ENCODE measurements at regions not wholly inside any gene's neighbourhood (a gene's known extent, or its start where the extent isn't known, plus 50 kb on each side); places are given as distances from the start of the nearest gene placed in this dataset.

DNA sequence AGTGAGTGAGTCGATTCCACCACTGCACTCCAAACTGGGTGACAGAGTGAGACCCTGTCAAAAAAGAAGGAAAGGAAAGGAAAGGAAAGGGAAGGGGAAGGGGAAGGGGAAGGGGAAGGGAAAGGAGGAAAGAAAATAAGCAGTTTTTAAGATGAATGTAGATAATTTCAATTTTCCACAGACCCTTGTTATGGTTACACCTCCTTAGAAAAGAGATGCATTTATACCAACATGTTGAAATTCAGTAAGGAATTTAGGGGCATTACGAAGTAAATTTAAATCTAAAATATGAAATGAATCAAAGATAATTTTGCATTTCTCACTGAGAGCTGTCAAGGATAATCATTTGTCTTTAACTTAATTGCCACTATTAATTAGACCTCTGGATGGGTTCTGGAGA, 146.5 kb upstream of the TMC3 start:
- Histone ChIP-seq H3K36me3 (no peaks in the 10 kb centered on the region), H3K4me3 (no peak overlapping the region), H3K9me3 (no peaks in the 10 kb centered on the region), H3K27ac (no peak overlapping the region), H3K27me3 (no peaks in the 10 kb centered on the region), H3K4me1 (no peaks in the 10 kb centered on the region)
- TF ChIP-seq, protein P1, sequence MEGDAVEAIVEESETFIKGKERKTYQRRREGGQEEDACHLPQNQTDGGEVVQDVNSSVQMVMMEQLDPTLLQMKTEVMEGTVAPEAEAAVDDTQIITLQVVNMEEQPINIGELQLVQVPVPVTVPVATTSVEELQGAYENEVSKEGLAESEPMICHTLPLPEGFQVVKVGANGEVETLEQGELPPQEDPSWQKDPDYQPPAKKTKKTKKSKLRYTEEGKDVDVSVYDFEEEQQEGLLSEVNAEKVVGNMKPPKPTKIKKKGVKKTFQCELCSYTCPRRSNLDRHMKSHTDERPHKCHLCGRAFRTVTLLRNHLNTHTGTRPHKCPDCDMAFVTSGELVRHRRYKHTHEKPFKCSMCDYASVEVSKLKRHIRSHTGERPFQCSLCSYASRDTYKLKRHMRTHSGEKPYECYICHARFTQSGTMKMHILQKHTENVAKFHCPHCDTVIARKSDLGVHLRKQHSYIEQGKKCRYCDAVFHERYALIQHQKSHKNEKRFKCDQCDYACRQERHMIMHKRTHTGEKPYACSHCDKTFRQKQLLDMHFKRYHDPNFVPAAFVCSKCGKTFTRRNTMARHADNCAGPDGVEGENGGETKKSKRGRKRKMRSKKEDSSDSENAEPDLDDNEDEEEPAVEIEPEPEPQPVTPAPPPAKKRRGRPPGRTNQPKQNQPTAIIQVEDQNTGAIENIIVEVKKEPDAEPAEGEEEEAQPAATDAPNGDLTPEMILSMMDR (IDR thresholded peaks at IDR 0.05): no peak
- TF ChIP-seq EP300 (IDR thresholded peaks at IDR 0.05): no peak
- no peak for TF ChIP-seq POLR2A (IDR thresholded peaks at IDR 0.05)
- DNase-seq (ENCODE audit: low spot score in 2 of 2): no peak
- WGBS, 2 donors: 88 to 89% methylated on average over 2 of the region's 2 CpGs

DNA sequence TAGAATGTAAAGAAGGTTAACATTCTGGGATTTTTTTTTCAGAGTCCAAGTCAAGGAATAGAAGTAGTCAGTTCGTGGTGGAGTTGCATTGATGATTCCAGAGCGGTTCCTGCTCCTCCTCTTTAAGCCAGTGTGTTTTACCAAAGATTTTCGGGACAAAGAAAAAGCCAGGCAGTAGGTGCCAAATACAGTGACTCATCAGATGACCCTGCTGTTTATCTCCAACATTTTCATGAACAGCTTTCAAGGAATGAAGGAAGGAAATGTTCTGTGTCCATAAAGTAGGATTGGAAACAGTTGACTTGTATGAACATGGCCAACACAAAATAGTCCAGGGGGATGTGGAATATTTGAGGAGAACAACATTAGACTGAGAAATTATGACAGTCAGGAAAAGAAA, 142.4 kb upstream of the TMC3 start:
- no peak for DNase-seq (ENCODE audit: low spot score in 2 of 2)
- Histone ChIP-seq H3K9me3 (no peaks in the 10 kb centered on the region), H3K4me1 (no peaks in the 10 kb centered on the region), H3K4me3 (no peak overlapping the region), H3K36me3 (no peaks in the 10 kb centered on the region), H3K27ac (no peak overlapping the region), H3K27me3 (no peaks in the 10 kb centered on the region)
- 72 to 74% methylated on average over 3 of the region's 3 CpGs for WGBS, 2 donors
- TF ChIP-seq POLR2A (IDR thresholded peaks at IDR 0.05): no peak
- TF ChIP-seq EP300 (IDR thresholded peaks at IDR 0.05): no peak

DNA sequence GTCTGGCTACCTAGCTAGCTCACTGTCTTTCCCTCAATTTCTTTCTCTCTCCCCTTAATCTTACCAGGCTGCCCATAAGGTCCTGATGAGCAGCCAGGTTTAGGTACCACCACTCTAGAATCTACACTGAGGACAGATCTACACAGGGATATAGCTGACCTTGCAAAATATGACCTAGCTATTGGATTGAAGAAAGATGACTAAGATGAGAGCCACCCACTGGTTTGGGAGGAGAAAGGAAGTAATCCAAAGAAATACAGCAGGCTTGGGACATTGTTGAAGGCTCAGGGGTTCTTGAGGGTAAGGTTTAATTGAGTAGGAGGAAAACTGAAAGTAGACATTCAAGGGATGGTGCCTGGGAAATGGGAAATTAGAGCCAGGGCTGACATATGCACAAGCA, 142.0 kb upstream of the TMC3 start:
- no peak overlapping the region for H3K4me3 ChIP-seq

DNA sequence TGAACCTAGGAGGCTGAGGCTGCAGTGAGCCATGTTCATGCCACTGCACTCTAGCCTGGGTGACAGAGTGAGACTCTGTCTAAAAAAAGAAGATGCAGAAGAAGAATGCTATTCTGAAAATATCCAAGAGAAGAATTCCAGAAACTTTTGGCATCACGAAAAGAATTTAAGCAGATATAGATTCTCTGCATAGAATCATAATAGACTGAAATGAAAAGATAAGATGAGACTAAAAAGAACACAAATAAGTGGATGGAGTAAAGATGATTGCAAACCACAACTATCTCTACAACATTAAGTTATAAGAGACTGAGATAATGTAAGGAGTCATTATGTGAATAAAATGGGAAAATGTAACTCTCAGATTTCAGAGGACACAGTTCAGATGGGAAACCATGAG, 140.7 kb upstream of the TMC3 start:
- Histone ChIP-seq H3K4me1 (no peaks in the 10 kb centered on the region), H3K27ac (no peak overlapping the region), H3K9me3 (no peaks in the 10 kb centered on the region), H3K27me3 (no peaks in the 10 kb centered on the region), H3K36me3 (no peaks in the 10 kb centered on the region), H3K4me3 (no peak overlapping the region)
- no peak for DNase-seq (ENCODE audit: low spot score in 2 of 2)
- WGBS, 2 donors: 69 to 77% methylated on average over 1 of the region's 1 CpG
- TF ChIP-seq POLR2A (IDR thresholded peaks at IDR 0.05): no peak
- TF ChIP-seq, protein P1 (IDR thresholded peaks at IDR 0.05): no peak
- no peak for TF ChIP-seq EP300 (IDR thresholded peaks at IDR 0.05)

More for the DNA sequence above, 142.0 kb upstream of the TMC3 start:
- TF ChIP-seq EP300 (IDR thresholded peaks at IDR 0.05): no peak
- TF ChIP-seq POLR2A (IDR thresholded peaks at IDR 0.05): no peak
- TF ChIP-seq, protein P1 (IDR thresholded peaks at IDR 0.05): no peak
- Histone ChIP-seq H3K9me3 (no peaks in the 10 kb centered on the region), H3K36me3 (no peaks in the 10 kb centered on the region), H3K27ac (no peak overlapping the region), H3K27me3 (no peaks in the 10 kb centered on the region), H3K4me1 (no peaks in the 10 kb centered on the region)
- DNase-seq (ENCODE audit: low spot score in 2 of 2): no peak

DNA sequence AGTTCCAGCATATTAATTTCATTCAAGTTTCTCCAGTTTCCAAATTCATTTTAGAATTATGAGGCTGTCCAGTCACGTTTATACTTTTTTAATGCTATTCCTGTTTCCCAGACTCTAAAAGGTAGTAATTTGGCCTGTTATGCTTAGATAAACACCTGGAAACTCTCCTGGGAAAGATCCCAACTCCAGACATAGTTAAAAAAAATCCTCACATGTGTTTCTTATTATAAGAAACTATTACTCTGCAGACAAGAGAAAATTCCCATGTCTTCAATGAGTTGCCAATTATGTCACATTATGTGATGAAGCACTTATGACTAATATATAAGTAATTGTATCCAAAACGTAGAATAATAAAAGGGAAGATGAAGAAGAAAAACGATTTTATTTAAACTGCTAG, 137.1 kb upstream of the TMC3 start:
- WGBS, 2 donors: 49 to 50% methylated on average over 3 of the region's 3 CpGs
- Histone ChIP-seq H3K4me1 (no peaks in the 10 kb centered on the region), H3K27me3 (no peaks in the 10 kb centered on the region), H3K4me3 (no peak overlapping the region), H3K9me3 (no peaks in the 10 kb centered on the region), H3K36me3 (no peaks in the 10 kb centered on the region), H3K27ac (no peak overlapping the region)
- DNase-seq (ENCODE audit: low spot score in 2 of 2): no peak
- TF ChIP-seq, protein P1 (IDR thresholded peaks at IDR 0.05): no peak
- no peak for TF ChIP-seq EP300 (IDR thresholded peaks at IDR 0.05)
- TF ChIP-seq POLR2A (IDR thresholded peaks at IDR 0.05): no peak

DNA sequence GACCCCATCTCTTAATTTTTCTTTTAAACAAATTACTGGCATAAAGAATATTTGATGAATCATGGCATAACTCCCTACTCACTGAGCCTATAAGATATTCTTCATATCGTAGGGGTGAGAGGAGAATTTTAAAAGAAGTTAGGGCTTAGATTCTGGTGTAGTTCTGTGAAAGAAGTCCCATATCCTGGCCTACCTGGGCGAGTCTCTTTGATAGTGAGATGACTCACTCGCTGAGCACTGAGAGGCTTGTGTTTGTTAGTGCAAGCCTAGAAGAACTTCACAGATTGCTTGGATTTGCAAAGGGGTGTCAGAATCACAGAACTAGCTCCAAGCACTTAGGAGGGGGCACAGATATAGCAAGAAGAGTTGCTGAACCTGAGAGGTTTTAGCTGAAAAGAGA, 133.8 kb upstream of the TMC3 start:
- WGBS, 2 donors: 84 to 87% methylated on average over 3 of the region's 3 CpGs
- H3K4me3 ChIP-seq: no peak overlapping the region
- H3K4me1 ChIP-seq: no peaks in the 10 kb centered on the region
- no peak for DNase-seq (ENCODE audit: low spot score in 2 of 2)
- no peaks in the 10 kb centered on the region for H3K27me3 ChIP-seq
- no peak for TF ChIP-seq EP300 (IDR thresholded peaks at IDR 0.05)
- TF ChIP-seq, protein P1 (IDR thresholded peaks at IDR 0.05): no peak
- no peak for TF ChIP-seq POLR2A (IDR thresholded peaks at IDR 0.05)
- no peak overlapping the region for H3K27ac ChIP-seq
- no peaks in the 10 kb centered on the region for H3K36me3 ChIP-seq
- no peaks in the 10 kb centered on the region for H3K9me3 ChIP-seq
